HCT116 (cell line): ENCODE measurements at regions not wholly inside any gene's neighbourhood (a gene's known extent, or its start where the extent isn't known, plus 50 kb on each side); places are given as distances from the start of the nearest gene placed in this dataset.

Source experiments
- SIN3A ChIP-seq: IDR thresholded peaks from 2 replicates; pipeline ENCODE4 v1.6.1; 2012; ENCODE audit warnings: low read depth
- SP1 ChIP-seq: IDR thresholded peaks from 2 replicates; pipeline ENCODE4 v1.6.1; 2012; ENCODE audit warnings: low read depth
- TF ChIP-seq, protein P1 (sequence below), 3 experiments: fragments of 200-600 bp in 1 of 3; sonication (generic) in 1 of 3; IDR thresholded peaks in 2 of 3; conservative IDR thresholded peaks in 1 of 3; 2 replicates each; pipeline ENCODE4 v1.5.1; 2012 to 2017; ENCODE audit warnings: low read depth in 2 of 3, low read length in 2 of 3, antibody characterized with exemption in 1 of 3, borderline replicate concordance in 1 of 3, control low read depth in 1 of 3, mild to moderate bottlenecking in 1 of 3, mixed read lengths in 1 of 3, mixed run types in 1 of 3, moderate library complexity in 1 of 3; ENCODE audit not compliant: insufficient read depth in 1 of 3

DNA sequence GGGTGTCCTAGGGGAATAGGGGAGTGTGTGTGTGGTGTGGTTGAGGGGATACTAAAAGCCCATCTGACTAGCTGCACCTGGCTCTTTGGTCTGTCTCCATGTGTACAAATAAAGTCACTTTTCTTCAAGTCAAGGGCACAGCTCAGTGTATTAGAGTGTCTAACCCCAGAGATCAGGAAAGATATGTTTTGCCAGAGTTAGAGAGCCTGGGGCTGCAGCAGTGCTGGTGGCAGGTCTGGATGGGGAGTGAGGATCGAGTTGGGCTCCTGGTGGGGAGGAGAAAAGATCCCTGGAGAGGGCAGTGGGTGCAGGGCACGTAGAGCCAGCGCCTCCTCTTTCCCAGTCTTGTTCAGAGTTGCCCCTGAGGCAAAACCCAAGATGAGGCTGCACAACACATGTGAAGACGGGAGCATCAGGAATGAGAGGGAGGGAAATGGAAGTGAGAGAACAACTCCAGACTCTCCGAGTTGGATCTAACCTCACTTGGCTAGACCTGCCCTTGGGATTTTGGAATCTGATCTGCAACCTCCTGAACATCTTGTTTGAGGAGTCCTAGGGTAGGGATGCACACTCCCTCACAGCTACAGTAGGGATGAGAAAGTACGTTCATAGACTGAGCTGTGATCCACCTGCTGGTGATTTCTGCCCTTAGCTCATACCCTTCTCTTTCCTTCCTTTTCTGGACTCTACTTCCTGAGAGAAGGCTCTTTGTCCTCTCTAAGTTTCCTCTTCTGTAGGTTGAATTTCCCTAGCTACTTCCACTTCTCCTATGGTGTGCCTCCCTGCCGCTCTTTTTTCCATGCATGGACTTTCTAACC, 309.9 kb downstream of the ZSWIM6 start:
- TF ChIP-seq, protein P1, sequence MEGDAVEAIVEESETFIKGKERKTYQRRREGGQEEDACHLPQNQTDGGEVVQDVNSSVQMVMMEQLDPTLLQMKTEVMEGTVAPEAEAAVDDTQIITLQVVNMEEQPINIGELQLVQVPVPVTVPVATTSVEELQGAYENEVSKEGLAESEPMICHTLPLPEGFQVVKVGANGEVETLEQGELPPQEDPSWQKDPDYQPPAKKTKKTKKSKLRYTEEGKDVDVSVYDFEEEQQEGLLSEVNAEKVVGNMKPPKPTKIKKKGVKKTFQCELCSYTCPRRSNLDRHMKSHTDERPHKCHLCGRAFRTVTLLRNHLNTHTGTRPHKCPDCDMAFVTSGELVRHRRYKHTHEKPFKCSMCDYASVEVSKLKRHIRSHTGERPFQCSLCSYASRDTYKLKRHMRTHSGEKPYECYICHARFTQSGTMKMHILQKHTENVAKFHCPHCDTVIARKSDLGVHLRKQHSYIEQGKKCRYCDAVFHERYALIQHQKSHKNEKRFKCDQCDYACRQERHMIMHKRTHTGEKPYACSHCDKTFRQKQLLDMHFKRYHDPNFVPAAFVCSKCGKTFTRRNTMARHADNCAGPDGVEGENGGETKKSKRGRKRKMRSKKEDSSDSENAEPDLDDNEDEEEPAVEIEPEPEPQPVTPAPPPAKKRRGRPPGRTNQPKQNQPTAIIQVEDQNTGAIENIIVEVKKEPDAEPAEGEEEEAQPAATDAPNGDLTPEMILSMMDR (IDR thresholded peaks at IDR 0.05 in 2 of 3, conservative IDR thresholded peaks at IDR 0.05 in 1 of 3; ENCODE audit: borderline replicate concordance in 1 of 3, insufficient read depth in 1 of 3, low read depth in 2 of 3, low read length in 2 of 3) = peak in 1 of 3 experiments; percentile 7; a peak in 1 of 6 replicates
- TF ChIP-seq SIN3A (no peak), SP1 (no peak)
